GM23338 (cell line): ENCODE measurements at regions not wholly inside any gene's neighbourhood (a gene's known extent, or its start where the extent isn't known, plus 50 kb on each side); places are given as distances from the start of the nearest gene placed in this dataset.

Experiments used
- CREB1 ChIP-seq: fragments of 250-450 bp; sonication (Bioruptor Pico); IDR thresholded peaks from 2 replicates; pipeline ENCODE4 v1.5.0; 2020; ENCODE audit warnings: low read depth, mild to moderate bottlenecking, moderate library complexity
- EZH2 ChIP-seq: fragments of 200-600 bp; sonication (generic); IDR thresholded peaks from one replicate; pipeline ENCODE4 v1.8.0; 2017; ENCODE audit warnings: antibody characterized with exemption, mild to moderate bottlenecking, low read depth; ENCODE audit not compliant: unreplicated experiment
- EZH2phosphoT487 ChIP-seq: fragments of 200-600 bp; sonication (generic); IDR thresholded peaks from one replicate; pipeline ENCODE4 v1.8.1; 2018; ENCODE audit warnings: antibody characterized with exemption; ENCODE audit not compliant: unreplicated experiment
- POLR2AphosphoS5 ChIP-seq: IDR thresholded peaks from 2 replicates; pipeline ENCODE4 v1.6.1; 2016; ENCODE audit warnings: antibody characterized with exemption, low read depth
- ZNF114 ChIP-seq: fragments of 250-450 bp; sonication (Bioruptor Pico); IDR thresholded peaks from 2 replicates; pipeline ENCODE4 v1.5.0; 2020; ENCODE audit warnings: mild to moderate bottlenecking, moderate library complexity
- TF ChIP-seq, protein P1 (sequence below), 2 experiments: fragments of 200-600 bp in 1 of 2; sonication (generic) in 1 of 2; conservative IDR thresholded peaks; 2 replicates each; pipeline versions ENCODE4 v1.5.1 to v1.6.1; 2016 to 2017; ENCODE audit warnings: antibody characterized with exemption in 2 of 2, low read depth in 2 of 2, mild to moderate bottlenecking in 2 of 2, moderate library complexity in 1 of 2

- TF ChIP-seq, protein P1, sequence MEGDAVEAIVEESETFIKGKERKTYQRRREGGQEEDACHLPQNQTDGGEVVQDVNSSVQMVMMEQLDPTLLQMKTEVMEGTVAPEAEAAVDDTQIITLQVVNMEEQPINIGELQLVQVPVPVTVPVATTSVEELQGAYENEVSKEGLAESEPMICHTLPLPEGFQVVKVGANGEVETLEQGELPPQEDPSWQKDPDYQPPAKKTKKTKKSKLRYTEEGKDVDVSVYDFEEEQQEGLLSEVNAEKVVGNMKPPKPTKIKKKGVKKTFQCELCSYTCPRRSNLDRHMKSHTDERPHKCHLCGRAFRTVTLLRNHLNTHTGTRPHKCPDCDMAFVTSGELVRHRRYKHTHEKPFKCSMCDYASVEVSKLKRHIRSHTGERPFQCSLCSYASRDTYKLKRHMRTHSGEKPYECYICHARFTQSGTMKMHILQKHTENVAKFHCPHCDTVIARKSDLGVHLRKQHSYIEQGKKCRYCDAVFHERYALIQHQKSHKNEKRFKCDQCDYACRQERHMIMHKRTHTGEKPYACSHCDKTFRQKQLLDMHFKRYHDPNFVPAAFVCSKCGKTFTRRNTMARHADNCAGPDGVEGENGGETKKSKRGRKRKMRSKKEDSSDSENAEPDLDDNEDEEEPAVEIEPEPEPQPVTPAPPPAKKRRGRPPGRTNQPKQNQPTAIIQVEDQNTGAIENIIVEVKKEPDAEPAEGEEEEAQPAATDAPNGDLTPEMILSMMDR (conservative IDR thresholded peaks at IDR 0.05; ENCODE audit: low read depth in 2 of 2) = no peak
- TF ChIP-seq EZH2 = no peak
- TF ChIP-seq CREB1 (CRISPR knock-in tag) = no peak
- TF ChIP-seq POLR2AphosphoS5 = no peak
- no peak for TF ChIP-seq ZNF114 (CRISPR knock-in tag)
- no peak for TF ChIP-seq EZH2phosphoT487
Measured at GRCh38 chr18:56388571-56388970, 249.8 kb downstream of the TXNL1 start.
